Suppressor macrophage treated with lipopolysaccharide for 4 hours (primary cell): ENCODE measurements at regions not wholly inside any gene's neighbourhood (a gene's known extent, or its start where the extent isn't known, plus 50 kb on each side); places are given as distances from the start of the nearest gene placed in this dataset.
"Not testable (repeated sequence)": the region's sequence is repeated elsewhere in the genome, so short reads cannot be mapped to it uniquely, and the experiment has no call there.

Experiments used
- DNase-seq: peaks from one replicate; pipeline ENCODE4 v3.0.0-alpha.2; 2020

- not testable (repeated sequence) for DNase-seq
Measured at GRCh38 chr1:143755961-143756360, 215.8 kb downstream of the FAM72C start.

GRCh38 chr1:143748906-143749305, 222.9 kb downstream of the FAM72C start:
- peak; percentile 61 for DNase-seq

- DNase-seq = no peak
Measured at GRCh38 chr1:143736562-143736961, 235.2 kb downstream of the FAM72C start.

- no peak for DNase-seq
Measured at GRCh38 chr1:143735764-143736461, 235.9 kb downstream of the FAM72C start.

- not testable (repeated sequence) for DNase-seq
Measured at GRCh38 chr1:143734261-143734660, 237.5 kb downstream of the FAM72C start.

DNA sequence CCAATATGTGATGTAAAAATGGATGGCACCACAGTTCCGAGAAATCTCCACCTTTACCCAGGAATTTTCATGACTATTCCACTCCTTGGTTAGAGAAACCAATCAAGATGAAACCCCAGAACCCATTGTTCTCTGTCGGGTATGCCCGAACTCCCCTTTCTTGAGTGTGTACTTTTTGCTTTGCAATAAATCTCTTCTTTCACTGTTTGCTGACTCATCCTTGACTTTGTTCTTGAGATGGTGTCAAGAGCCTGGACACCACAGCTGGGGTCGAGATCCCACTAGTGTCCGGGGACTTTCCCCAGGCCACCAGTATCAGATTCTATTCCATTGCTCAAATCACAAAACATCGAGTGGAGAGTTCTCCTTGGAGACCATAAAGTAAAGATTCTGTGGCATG, 240.9 kb downstream of the FAM72C start:
- DNase-seq = not testable (repeated sequence)

- not testable (repeated sequence) for DNase-seq
Measured at GRCh38 chr1:143729449-143730111, 242.2 kb downstream of the FAM72C start.

- not testable (repeated sequence) for DNase-seq
Measured at GRCh38 chr1:143728802-143729448, 242.9 kb downstream of the FAM72C start.

GRCh38 chr1:143727263-143727662, 244.5 kb downstream of the FAM72C start:
- DNase-seq = no peak

DNA sequence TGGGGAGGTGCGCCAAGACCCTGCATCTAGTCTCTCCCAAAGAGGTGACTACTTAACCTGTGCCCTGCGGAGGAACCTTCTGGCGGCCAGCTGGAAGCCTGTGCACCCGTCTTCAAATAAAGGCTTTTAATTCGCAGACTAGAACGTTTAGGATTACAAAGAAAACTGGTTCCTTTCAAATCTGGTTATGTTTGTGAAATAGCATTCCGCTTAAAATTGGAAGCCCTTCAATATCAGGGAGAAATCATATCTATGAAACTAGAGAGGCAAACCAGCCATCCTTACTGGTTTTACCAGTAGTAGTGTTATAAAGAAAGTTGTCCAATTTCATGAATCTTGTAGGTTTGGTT, 250.8 kb downstream of the FAM72C start:
- DNase-seq = no peak

- peak; percentile 21 for DNase-seq
Measured at GRCh38 chr1:143720087-143721023, 251.4 kb downstream of the FAM72C start.

- no peak for DNase-seq
Measured at GRCh38 chr1:143718524-143718923, 253.3 kb downstream of the FAM72C start.

- DNase-seq = no peak
Measured at GRCh38 chr1:143718021-143718420, 253.8 kb downstream of the FAM72C start.

DNA sequence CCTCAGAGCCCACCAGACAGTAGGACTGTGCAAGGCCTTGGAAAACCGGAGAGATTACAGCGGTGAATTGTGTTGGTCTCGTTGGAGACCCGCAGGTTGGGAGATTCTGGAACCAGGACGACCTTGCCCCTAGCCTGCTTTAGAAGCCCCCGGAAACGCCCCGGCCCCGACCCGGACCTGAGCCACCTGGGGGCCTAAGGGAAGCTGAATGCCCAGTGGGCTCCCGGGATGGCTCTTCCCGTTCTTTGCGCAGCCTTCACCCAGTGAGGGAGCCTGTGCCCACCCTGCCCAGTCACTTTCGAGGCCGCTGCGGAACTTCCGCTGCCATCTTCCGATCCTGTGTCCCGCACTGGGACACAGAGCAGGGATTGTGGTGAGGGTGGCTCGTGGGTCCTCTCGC, 254.4 kb downstream of the FAM72C start:
- no peak for DNase-seq

DNA sequence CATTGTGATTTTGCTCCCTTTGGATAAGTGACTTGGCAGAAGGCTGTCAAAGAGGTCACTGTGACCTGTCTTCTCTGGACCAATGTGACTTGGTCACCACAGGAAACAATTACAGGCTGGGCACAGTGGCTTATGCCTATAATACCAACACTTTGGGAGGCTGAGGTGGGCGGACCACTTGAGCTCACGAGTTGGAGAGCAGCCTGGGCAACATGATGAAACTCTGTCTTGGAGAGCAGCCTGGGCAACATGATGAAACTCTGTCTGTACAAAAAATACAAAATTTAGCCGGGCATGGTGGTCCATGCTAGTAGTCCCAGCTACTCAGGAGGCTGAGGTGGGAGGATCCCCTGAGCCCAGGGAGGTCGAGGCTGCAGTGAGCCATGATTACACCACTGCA, 256.9 kb downstream of the FAM72C start:
- DNase-seq = not testable (repeated sequence)

GRCh38 chr1:143709606-143710259, 262.1 kb downstream of the FAM72C start:
- DNase-seq = peak; percentile 27

DNA sequence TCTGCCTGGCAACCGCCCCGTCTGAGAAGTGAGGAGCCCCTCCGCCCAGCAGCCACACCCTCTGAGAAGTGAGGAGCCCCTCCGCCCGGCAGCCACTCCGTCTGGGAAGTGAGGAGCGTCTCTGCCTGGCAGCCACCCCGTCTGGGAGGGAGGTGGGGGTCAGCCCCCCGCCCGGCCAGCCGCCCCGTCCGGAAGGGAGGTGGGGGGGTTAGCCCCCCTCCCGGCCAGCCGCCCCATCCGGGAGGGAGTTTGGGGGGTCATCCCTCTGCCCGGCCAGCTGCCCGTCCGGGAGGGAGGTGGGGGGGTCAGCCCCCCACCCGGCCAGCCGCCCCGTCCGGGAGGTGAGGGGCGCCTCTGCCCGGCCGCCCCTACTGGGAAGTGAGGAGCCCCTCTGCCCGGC, 269.0 kb downstream of the FAM72C start:
- not testable (repeated sequence) for DNase-seq

GRCh38 chr1:143699731-143700130, 272.1 kb downstream of the FAM72C start:
- DNase-seq = no peak

- DNase-seq = peak; percentile 51
Measured at GRCh38 chr1:143699115-143699514, 272.7 kb downstream of the FAM72C start.

DNA sequence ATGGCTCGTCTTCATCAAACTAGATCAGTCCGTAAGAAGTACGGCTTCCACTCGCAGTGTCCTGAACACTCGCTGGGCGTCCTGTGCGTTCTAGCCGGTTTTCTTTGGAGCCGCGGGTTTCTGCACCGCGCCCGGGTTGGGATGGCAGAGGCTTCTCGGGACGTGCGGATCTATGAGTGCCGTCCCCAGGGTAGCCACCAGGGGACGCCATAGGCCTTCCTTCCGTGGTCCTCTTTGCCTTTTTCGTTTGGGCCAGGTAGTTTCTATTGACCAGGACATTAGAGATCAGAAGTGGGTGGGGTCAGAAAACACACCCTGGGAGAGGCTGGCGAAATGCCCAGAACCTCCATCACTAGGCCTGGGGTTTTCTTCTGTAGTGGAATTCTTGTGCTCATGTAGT, 273.8 kb downstream of the FAM72C start:
- DNase-seq = peak; percentile 64

DNA sequence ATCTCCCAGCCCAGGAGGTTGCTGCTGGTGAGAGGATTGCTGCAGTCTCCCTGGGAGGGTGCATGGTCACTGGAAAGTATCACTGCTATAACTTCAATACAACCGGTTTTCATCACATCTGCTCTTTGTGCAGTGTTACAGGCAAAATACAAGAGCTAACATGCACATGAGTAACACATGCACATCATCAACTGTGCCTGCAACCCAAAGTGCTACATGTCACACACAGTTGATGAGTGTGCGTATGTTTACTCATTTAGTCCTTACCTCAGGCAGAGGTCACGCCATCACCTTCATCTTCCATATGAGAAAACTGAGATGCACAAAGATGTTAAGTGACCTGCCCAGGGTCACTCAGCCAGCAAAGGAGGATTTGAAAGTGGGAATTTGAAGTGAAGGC, 277.7 kb downstream of the FAM72C start:
- no peak for DNase-seq

- no peak for DNase-seq
Measured at GRCh38 chr1:143691971-143692529, 279.7 kb downstream of the FAM72C start.
